Liver (tissue), 3 donors: ENCODE measurements at regions not wholly inside any gene's neighbourhood (a gene's known extent, or its start where the extent isn't known, plus 50 kb on each side); places are given as distances from the start of the nearest gene placed in this dataset.

Experiments
- CTCF ChIP-seq: fragments of 150-350 bp; IDR thresholded peaks from 2 replicates; pipeline ENCODE4 v1.5.1; 2017; ENCODE audit warnings: improper control_type of control experiment, low read depth, low read length; ENCODE audit not compliant: missing input control
- EGR1 ChIP-seq, 2 donors: IDR thresholded peaks; 2 replicates each; pipeline ENCODE4 v1.6.1; 2016 to 2018; ENCODE audit warnings: antibody characterized with exemption in 2 of 2, low read depth in 2 of 2
- FOXA1 ChIP-seq: IDR thresholded peaks from 2 replicates; pipeline ENCODE4 v1.6.1; 2016; ENCODE audit warnings: antibody characterized with exemption
- GABPA ChIP-seq, 2 donors: IDR thresholded peaks in 1 of 2; conservative IDR thresholded peaks in 1 of 2; 2 replicates each; pipeline ENCODE4 v1.6.1; 2016; ENCODE audit warnings: antibody characterized with exemption in 2 of 2, mild to moderate bottlenecking in 1 of 2, moderate library complexity in 1 of 2
- JUND ChIP-seq, 2 donors: IDR thresholded peaks; 2 replicates each; pipeline ENCODE4 v1.6.1; 2016; ENCODE audit warnings: antibody characterized with exemption in 2 of 2
- MAX ChIP-seq: IDR thresholded peaks from 2 replicates; pipeline ENCODE4 v1.6.1; 2016; ENCODE audit warnings: antibody characterized with exemption
- NR2F2 ChIP-seq: IDR thresholded peaks from 2 replicates; pipeline ENCODE4 v1.6.1; 2016; ENCODE audit warnings: antibody characterized with exemption
- RAD21 ChIP-seq, 2 donors: IDR thresholded peaks; 2 replicates each; pipeline ENCODE4 v1.6.1; 2016; ENCODE audit warnings: antibody characterized with exemption in 2 of 2, mild to moderate bottlenecking in 2 of 2
- SP1 ChIP-seq: IDR thresholded peaks from 2 replicates; pipeline ENCODE4 v1.6.1; 2018; ENCODE audit warnings: antibody characterized with exemption, mild to moderate bottlenecking
- TAF1 ChIP-seq: conservative IDR thresholded peaks from 2 replicates; pipeline ENCODE4 v1.6.1; 2016; ENCODE audit warnings: antibody characterized with exemption, mild to moderate bottlenecking
- YY1 ChIP-seq: IDR thresholded peaks from 2 replicates; pipeline ENCODE4 v1.6.1; 2016; ENCODE audit warnings: antibody characterized with exemption, mild to moderate bottlenecking
- TF ChIP-seq, protein P1 (sequence below): IDR thresholded peaks from 2 replicates; pipeline ENCODE4 v1.6.1; 2016; ENCODE audit warnings: antibody characterized with exemption, mild to moderate bottlenecking
- TF ChIP-seq, protein P2 (sequence below): IDR thresholded peaks from 2 replicates; pipeline ENCODE4 v1.6.1; 2016; ENCODE audit warnings: antibody characterized with exemption
- donor health status: healthy.
- donor health status: healthy.

DNA sequence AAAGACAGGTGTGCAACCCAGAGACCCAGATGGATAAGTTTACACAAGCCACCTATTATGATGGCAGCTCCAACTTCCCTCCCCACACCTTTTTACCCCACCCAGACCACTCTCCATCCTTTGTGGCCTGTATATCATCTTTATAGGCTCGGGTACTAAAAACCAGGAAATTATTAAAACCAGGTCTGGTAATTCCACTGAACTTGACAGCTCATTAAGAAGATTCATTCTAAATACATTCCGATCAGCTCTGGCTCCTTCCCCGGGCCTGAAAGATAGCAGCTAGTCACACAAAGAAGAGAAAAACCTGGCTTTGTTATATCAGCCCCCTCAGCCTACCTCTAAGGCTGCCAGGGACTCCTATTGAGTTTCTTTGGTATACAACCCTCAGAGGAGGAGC is 67.9 kb upstream of the API5 start:
- no peak for TF ChIP-seq CTCF
- TF ChIP-seq YY1: no peak
- no peak for TF ChIP-seq MAX
- TF ChIP-seq SP1: no peak
- TF ChIP-seq, protein P1, sequence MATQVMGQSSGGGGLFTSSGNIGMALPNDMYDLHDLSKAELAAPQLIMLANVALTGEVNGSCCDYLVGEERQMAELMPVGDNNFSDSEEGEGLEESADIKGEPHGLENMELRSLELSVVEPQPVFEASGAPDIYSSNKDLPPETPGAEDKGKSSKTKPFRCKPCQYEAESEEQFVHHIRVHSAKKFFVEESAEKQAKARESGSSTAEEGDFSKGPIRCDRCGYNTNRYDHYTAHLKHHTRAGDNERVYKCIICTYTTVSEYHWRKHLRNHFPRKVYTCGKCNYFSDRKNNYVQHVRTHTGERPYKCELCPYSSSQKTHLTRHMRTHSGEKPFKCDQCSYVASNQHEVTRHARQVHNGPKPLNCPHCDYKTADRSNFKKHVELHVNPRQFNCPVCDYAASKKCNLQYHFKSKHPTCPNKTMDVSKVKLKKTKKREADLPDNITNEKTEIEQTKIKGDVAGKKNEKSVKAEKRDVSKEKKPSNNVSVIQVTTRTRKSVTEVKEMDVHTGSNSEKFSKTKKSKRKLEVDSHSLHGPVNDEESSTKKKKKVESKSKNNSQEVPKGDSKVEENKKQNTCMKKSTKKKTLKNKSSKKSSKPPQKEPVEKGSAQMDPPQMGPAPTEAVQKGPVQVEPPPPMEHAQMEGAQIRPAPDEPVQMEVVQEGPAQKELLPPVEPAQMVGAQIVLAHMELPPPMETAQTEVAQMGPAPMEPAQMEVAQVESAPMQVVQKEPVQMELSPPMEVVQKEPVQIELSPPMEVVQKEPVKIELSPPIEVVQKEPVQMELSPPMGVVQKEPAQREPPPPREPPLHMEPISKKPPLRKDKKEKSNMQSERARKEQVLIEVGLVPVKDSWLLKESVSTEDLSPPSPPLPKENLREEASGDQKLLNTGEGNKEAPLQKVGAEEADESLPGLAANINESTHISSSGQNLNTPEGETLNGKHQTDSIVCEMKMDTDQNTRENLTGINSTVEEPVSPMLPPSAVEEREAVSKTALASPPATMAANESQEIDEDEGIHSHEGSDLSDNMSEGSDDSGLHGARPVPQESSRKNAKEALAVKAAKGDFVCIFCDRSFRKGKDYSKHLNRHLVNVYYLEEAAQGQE: no peak
- no peak for TF ChIP-seq RAD21 (IDR thresholded peaks at IDR 0.05)
- TF ChIP-seq, protein P2, sequence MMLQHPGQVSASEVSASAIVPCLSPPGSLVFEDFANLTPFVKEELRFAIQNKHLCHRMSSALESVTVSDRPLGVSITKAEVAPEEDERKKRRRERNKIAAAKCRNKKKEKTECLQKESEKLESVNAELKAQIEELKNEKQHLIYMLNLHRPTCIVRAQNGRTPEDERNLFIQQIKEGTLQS: no peak
- TF ChIP-seq FOXA1: no peak
- TF ChIP-seq JUND (IDR thresholded peaks at IDR 0.05): no peak
- no peak for TF ChIP-seq TAF1
- TF ChIP-seq GABPA (IDR thresholded peaks at IDR 0.05 in 1 of 2, conservative IDR thresholded peaks at IDR 0.05 in 1 of 2): no peak
- TF ChIP-seq EGR1 (IDR thresholded peaks at IDR 0.05; ENCODE audit: low read depth in 2 of 2): no peak
- no peak for TF ChIP-seq NR2F2
